DND-41 (cell line): ENCODE measurements at regions not wholly inside any gene's neighbourhood (a gene's known extent, or its start where the extent isn't known, plus 50 kb on each side); places are given as distances from the start of the nearest gene placed in this dataset.

Experiments
- ATAC-seq: fragments of 200-7000 bp; cut with Tn5 transposase; 3 replicates; pipeline ENCODE4 v1.9.1; 2021; ENCODE audit warnings: low read depth; ENCODE audit not compliant: insufficient read depth
- DNase-seq: peaks from one replicate; pipeline ENCODE4 v3.0.0-alpha.2; 2020
- H2AFZ ChIP-seq: 2 replicates; pipeline ENCODE4 v1.6.0; 2012; ENCODE audit warnings: low read depth, low read length
- H3K27ac ChIP-seq: 2 replicates; pipeline ENCODE4 v1.5.1; 2012; ENCODE audit warnings: low read length, inconsistent platforms
- H3K27me3 ChIP-seq: fragments of 200-600 bp; sonication (generic); 2 replicates; pipeline ENCODE4 v1.6.0; 2012; ENCODE audit warnings: low read length, mild to moderate bottlenecking, inconsistent platforms; ENCODE audit not compliant: insufficient read depth, poor library complexity
- H3K36me3 ChIP-seq: 2 replicates; pipeline ENCODE4 v1.5.1; 2012; ENCODE audit warnings: low read length, inconsistent platforms; ENCODE audit not compliant: insufficient read depth
- H3K4me1 ChIP-seq: 2 replicates; pipeline ENCODE4 v1.5.1; 2012; ENCODE audit warnings: mild to moderate bottlenecking, low read length; ENCODE audit not compliant: insufficient read depth
- H3K4me2 ChIP-seq: 2 replicates; pipeline ENCODE4 v1.6.0; 2012; ENCODE audit warnings: mild to moderate bottlenecking, moderate library complexity, low read length, inconsistent platforms; ENCODE audit not compliant: insufficient read depth
- H3K4me3 ChIP-seq, 2 experiments: fragments of 200-600 bp in 1 of 2; shearing (Covaris generic) in 1 of 2; 2 replicates each; pipeline ENCODE4 v1.5.1; 2012 to 2016; ENCODE audit warnings: inconsistent platforms in 2 of 2, low read length in 2 of 2, mild to moderate bottlenecking in 2 of 2, low read depth in 1 of 2, moderate library complexity in 1 of 2
- H3K79me2 ChIP-seq: 2 replicates; pipeline ENCODE4 v1.6.0; 2012; ENCODE audit warnings: low read length, inconsistent platforms; ENCODE audit not compliant: insufficient read depth
- H3K9ac ChIP-seq: 2 replicates; pipeline ENCODE4 v1.6.0; 2012; ENCODE audit warnings: low read depth, mild to moderate bottlenecking, inconsistent platforms, low read length, moderate library complexity
- H3K9me3 ChIP-seq: 2 replicates; pipeline ENCODE4 v1.5.1; 2012; ENCODE audit warnings: low read length, moderate library complexity, mild to moderate bottlenecking, inconsistent platforms; ENCODE audit not compliant: insufficient read depth, severe bottlenecking
- H4K20me1 ChIP-seq: 2 replicates; pipeline ENCODE4 v1.6.0; 2012; ENCODE audit warnings: low read length; ENCODE audit not compliant: insufficient read depth
- EZH2 ChIP-seq: IDR thresholded peaks from 3 replicates; pipeline ENCODE4 v1.6.1; 2012; ENCODE audit warnings: borderline replicate concordance, low read depth, mild to moderate bottlenecking, moderate library complexity, low read length, inconsistent platforms; ENCODE audit not compliant: severe bottlenecking
- TF ChIP-seq, protein P1 (sequence below): IDR thresholded peaks from 2 replicates; pipeline ENCODE4 v1.5.1; 2012; ENCODE audit warnings: borderline replicate concordance, low read length, moderate library complexity, mild to moderate bottlenecking; ENCODE audit not compliant: poor library complexity, severe bottlenecking; ENCODE audit errors: extremely low read depth

DNA sequence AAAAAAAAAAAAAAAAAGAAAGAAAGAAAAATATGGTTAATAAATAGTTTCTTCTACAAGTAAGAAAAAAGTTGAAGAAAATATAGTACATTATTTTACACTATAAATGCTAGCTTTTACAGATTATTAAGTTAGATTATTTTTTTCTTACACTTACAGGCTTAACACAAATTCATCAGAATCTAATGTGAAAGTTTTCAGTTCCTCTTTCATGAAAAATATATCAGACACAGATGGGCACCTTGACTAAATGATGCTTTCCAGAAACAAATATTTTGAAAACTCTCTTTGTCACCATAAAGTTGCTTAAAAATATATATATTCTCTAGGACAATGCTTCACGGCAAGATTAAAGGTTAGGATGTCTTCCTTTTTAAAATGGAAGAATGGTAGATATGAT lies 321.8 kb upstream of the HSF2 start:
- no peak for TF ChIP-seq EZH2
- TF ChIP-seq, protein P1, sequence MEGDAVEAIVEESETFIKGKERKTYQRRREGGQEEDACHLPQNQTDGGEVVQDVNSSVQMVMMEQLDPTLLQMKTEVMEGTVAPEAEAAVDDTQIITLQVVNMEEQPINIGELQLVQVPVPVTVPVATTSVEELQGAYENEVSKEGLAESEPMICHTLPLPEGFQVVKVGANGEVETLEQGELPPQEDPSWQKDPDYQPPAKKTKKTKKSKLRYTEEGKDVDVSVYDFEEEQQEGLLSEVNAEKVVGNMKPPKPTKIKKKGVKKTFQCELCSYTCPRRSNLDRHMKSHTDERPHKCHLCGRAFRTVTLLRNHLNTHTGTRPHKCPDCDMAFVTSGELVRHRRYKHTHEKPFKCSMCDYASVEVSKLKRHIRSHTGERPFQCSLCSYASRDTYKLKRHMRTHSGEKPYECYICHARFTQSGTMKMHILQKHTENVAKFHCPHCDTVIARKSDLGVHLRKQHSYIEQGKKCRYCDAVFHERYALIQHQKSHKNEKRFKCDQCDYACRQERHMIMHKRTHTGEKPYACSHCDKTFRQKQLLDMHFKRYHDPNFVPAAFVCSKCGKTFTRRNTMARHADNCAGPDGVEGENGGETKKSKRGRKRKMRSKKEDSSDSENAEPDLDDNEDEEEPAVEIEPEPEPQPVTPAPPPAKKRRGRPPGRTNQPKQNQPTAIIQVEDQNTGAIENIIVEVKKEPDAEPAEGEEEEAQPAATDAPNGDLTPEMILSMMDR, result no peak
- Histone ChIP-seq H3K36me3 (no peaks in the 10 kb centered on the region), H4K20me1 (no peaks in the 10 kb centered on the region), H3K4me1 (no peaks in the 10 kb centered on the region), H3K4me3 (no peak overlapping the region), H3K27me3 (peaks cover 2% of the 10 kb centered on the region), H3K9me3 (no peaks in the 10 kb centered on the region), H3K27ac (no peak overlapping the region), H2AFZ (no peak overlapping the region), H3K79me2 (no peaks in the 10 kb centered on the region), H3K9ac (no peak overlapping the region), H3K4me2 (no peak overlapping the region)
- ATAC-seq (no peak), DNase-seq (no peak)

DNA sequence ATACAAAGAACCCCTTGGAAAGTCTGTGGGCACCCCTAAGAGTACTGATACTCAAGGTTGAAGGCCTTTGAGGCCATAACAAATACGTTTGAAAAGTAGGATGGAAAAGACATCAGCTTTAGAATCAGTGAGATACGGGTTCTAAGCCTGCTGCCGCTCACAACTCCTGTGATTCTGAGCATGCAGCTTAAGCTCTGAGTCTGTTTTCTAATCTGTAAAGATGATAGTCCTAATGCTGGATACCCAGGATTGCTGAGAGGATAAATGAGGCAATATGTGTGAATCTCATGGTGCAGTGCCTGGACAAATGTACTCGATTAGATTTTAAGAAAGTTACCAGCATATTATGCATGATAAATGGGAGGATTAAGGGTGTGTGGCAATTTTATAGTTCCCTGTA lies 321.0 kb upstream of the HSF2 start:
- ATAC-seq, result no peak
- H3K27me3 ChIP-seq, result peaks cover 2% of the 10 kb centered on the region
- TF ChIP-seq, protein P1, result no peak
- no peak for TF ChIP-seq EZH2
- H3K4me2 ChIP-seq, result no peak overlapping the region
- no peaks in the 10 kb centered on the region for H3K36me3 ChIP-seq
- H4K20me1 ChIP-seq, result no peaks in the 10 kb centered on the region
- DNase-seq, result no peak
- H3K4me1 ChIP-seq, result no peaks in the 10 kb centered on the region
- no peak overlapping the region for H3K27ac ChIP-seq
- no peak overlapping the region for H2AFZ ChIP-seq
- no peaks in the 10 kb centered on the region for H3K79me2 ChIP-seq
- H3K9ac ChIP-seq, result no peak overlapping the region
- no peaks in the 10 kb centered on the region for H3K9me3 ChIP-seq
- H3K4me3 ChIP-seq, result no peak overlapping the region

DNA sequence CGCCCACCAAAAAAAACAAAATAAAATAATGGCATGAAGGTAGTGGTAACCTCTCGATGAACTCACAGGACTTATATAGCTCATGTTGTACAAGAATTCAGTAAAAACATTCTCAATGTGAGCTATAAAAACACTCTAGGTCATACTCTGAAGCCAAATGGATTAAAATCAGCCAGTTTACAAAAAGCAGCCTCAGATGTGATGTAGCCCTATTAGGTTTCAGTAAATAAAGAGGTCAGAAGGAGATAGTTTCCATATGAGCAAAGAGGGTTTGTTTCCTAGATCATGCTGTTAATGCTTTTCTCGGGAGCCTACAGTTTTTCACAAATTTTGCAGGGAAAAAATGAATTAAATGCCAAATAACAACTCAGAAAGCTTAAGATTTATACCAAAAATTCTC lies 319.5 kb upstream of the HSF2 start:
- Histone ChIP-seq H3K79me2 (no peaks in the 10 kb centered on the region), H2AFZ (no peak overlapping the region), H3K4me2 (no peak overlapping the region), H3K27ac (no peak overlapping the region), H3K4me3 (no peak overlapping the region), H3K36me3 (no peaks in the 10 kb centered on the region), H3K4me1 (no peaks in the 10 kb centered on the region), H3K9me3 (no peaks in the 10 kb centered on the region), H3K27me3 (peaks cover 2% of the 10 kb centered on the region), H3K9ac (no peak overlapping the region), H4K20me1 (no peaks in the 10 kb centered on the region)
- TF ChIP-seq, protein P1, result no peak
- TF ChIP-seq EZH2, result no peak
- DNase-seq, result no peak
- ATAC-seq, result no peak

DNA sequence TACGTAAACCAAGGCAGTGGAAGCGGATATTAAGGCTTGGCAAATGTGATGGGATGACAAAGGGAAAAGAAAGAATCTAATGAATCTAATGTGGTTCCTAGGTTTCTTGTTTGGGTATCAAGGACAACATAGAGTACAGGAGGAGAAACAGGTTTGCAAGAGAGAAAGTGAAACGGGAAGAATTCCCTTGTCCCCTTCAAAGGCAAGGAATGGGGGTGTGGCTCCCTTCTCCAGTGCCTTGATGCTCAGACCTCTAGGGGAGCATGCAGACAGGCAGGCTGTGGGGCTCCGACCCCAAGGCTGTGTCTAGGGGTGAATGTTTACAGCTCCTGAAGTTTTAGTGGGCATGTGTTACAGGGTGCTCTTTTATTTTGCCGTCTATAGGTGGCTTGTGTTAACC lies 317.5 kb upstream of the HSF2 start:
- Histone ChIP-seq H3K27ac (no peak overlapping the region), H3K9ac (no peak overlapping the region), H3K79me2 (no peaks in the 10 kb centered on the region), H3K4me2 (peak overlapping the region; percentile 41; the same call in 1 of the 2 replicates), H3K4me1 (no peaks in the 10 kb centered on the region), H3K27me3 (no peaks in the 10 kb centered on the region), H3K4me3 (no peak overlapping the region), H3K9me3 (no peaks in the 10 kb centered on the region), H4K20me1 (no peaks in the 10 kb centered on the region), H3K36me3 (no peaks in the 10 kb centered on the region), H2AFZ (no peak overlapping the region)
- DNase-seq (peak; percentile 25), ATAC-seq (peak; percentile 78)
- TF ChIP-seq EZH2, result no peak
- TF ChIP-seq, protein P1, result no peak
